NCI-H2029 treated with DMSO at 0.1 percent for 48 hours (cell line): ENCODE measurements at regions not wholly inside any gene's neighbourhood (a gene's known extent, or its start where the extent isn't known, plus 50 kb on each side); places are given as distances from the start of the nearest gene placed in this dataset.
"Not testable (repeated sequence)": the region's sequence is repeated elsewhere in the genome, so short reads cannot be mapped to it uniquely, and the experiment has no call there.

Source experiments
- DNase-seq: peaks from one replicate; lab custom pipeline; 2025; lab: John Stamatoyannopoulos, UW

- no peak for DNase-seq
Observed at GRCh38 chr18:78814766-78815165, 164.9 kb upstream of the SALL3 start.

DNA sequence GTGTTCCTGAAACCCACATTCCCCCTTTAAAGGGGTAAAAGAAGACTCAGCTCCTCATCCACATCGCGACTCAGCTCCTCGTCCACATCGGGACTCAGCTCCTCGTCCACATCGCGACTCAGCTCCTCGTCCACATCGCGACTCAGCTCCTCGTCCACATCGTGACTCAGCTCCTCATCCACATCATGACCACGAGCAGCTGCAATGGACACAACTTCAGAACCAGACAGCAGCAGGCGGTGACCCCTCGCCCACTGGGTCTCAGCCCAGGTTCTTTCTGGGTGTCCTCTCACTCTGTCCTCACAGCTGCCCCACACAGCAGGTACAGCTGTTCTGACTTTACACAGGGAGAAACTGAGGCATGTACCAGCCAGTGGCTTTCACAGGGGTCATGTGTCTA is 163.5 kb upstream of the SALL3 start:
- no peak for DNase-seq

GRCh38 chr18:78816916-78817315 is 162.7 kb upstream of the SALL3 start:
- DNase-seq = no peak

- DNase-seq = no peak
Observed at GRCh38 chr18:78818495-78818894, 161.1 kb upstream of the SALL3 start.

- no peak for DNase-seq
Observed at GRCh38 chr18:78818961-78819360, 160.7 kb upstream of the SALL3 start.

DNA sequence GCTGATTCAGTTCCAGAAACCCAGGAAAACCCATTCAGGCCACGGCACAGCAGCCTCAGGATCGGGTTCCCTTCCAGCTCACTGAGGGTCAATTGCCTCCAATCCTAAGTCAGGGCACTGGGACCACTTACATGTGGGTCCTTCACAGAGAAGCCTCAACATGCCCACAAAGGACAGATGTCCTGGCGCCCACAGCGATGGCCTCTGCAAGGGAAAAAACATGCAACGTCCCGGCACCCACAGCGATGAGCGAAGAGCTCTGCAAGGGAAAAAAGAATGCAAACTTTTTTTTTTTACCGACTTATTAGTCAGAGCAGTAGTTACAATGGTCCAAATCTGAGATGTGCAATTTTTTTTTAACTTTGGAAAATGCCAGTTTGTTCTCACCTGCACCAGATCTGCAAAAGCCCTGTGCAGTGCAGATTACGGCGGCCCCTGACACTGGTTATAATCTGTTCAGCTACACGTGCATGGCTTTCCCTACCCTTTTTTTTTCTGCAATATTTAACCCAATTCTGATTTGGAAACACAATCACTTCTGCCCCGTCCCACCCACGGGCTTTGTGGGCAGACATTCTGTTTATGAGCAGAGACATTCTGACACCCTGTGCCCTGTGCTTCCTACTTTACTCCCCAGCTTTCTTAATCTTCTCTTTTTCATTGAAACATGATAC is 159.3 kb upstream of the SALL3 start:
- DNase-seq = no peak

GRCh38 chr18:78821396-78821795 is 158.2 kb upstream of the SALL3 start:
- DNase-seq = no peak

GRCh38 chr18:78822171-78822948 is 157.3 kb upstream of the SALL3 start:
- DNase-seq = no peak

GRCh38 chr18:78822949-78823285 is 156.7 kb upstream of the SALL3 start:
- no peak for DNase-seq

DNA sequence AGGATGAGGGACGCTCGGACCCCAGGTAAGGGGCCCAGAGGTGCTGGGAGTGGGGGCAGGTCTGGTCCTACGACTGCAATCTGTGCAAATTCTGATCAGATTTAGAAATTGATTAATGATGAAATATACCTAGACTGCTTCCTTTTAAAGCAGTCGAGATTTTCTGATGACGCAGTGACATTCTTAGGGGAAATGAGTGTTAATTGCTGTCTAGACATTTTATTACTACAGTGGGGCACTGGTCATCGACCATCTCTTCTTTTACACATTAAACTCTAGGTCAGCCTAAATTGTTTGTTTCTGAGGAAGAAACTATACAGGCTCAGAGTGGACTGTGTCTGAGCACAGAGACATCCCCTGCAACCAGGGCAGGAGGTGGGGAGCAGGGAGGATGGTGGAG is 154.4 kb upstream of the SALL3 start:
- DNase-seq = no peak

GRCh38 chr18:78826631-78827030 is 153.0 kb upstream of the SALL3 start:
- DNase-seq = no peak

DNA sequence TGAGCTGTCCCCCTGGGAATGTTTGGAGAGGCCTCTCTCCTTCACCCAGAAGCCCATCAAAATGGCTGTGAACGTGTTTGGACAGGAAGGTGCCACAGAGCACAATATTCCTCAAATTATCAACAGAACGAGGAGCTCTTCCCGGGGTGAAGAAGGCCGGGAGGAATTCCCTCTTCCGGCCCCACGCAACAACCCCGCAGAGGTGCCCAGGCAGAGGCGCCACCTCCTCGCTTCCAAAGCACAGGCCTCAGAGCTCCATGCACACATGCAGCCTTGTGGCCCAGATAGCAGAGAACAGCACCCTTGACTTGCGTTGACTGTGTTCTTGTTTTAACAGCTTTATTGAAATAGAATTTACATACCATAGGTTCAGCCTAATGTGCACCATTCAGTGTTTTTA is 152.5 kb upstream of the SALL3 start:
- no peak for DNase-seq

DNA sequence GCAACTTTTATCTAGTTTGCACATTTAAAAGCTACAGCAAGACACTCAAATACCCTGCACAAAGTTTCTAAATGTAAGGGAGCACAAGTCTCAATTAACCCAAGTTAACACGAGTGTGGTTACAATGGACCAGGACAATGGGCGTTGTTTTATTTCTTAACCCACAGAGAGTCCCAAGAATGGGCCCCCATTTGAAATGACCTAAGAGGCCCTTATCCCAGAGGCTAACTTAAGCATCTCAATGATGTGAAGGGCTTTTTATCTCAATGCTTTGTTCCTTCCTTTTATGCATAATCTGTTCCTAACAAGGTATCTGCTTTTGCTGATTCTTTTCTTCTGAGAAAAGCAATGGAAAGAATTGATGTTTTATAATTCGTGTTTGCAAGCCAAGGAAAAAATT is 151.5 kb upstream of the SALL3 start:
- DNase-seq = no peak

GRCh38 chr18:78829026-78829425 is 150.6 kb upstream of the SALL3 start:
- not testable (repeated sequence) for DNase-seq

DNA sequence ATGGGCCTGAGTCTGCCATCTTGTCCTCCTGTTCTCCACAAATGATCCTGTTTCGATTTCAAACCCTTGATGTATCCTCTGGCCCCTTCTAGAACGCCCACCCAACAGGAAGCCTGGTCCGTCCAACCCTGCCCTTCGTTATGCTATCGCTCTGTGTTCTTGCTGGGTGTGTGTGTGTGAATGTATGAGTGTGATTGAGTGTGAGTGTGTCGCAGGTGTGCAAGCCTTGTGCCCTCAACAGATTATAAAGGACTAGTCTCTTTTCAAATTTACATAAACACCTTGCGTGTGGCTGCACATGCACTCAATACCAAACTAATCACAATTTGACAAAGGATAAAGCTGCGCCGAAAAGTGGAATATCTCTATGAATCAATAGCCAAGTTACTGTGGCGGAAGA is 149.5 kb upstream of the SALL3 start:
- no peak for DNase-seq

DNA sequence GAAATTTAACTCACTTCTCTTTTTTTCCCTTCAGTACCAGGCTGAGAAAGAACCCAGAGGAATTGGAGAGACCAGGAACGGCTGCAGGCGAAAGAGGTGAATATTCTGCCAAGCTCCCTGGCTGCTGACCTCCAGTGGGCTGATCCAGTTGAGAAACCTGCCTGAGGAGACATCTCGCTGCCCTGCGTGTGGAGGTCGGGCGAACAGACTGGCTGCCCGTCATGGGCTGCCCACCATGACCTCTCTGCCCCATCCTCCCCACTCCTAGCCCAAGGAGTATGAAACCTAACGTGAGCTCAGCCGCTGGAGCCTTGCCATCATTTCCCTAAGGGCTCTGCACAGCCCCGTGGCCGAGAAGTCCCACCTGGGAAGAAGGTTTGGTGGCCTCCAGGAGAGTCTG is 148.8 kb upstream of the SALL3 start:
- no peak for DNase-seq

DNA sequence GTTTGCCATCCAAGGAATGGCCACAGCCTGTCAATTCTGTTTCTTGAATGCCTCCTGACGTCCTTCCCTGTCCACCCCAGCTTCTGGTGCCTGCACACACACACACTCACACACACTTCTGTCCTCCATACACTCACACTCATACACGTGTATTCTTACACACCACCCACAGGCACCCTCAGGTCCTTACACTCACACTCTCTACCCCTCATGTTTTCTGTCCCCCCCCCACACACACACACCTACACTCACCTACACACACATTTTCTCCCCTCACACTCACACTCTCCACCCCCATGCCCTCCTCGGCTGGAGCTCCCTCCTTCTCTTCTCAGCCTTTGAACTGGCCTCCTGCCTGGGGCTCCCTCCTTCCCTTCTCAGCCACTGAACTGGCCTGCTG is 148.0 kb upstream of the SALL3 start:
- no peak for DNase-seq

GRCh38 chr18:78833833-78834232 is 145.8 kb upstream of the SALL3 start:
- DNase-seq = no peak

GRCh38 chr18:78836838-78837237 is 142.8 kb upstream of the SALL3 start:
- no peak for DNase-seq

DNA sequence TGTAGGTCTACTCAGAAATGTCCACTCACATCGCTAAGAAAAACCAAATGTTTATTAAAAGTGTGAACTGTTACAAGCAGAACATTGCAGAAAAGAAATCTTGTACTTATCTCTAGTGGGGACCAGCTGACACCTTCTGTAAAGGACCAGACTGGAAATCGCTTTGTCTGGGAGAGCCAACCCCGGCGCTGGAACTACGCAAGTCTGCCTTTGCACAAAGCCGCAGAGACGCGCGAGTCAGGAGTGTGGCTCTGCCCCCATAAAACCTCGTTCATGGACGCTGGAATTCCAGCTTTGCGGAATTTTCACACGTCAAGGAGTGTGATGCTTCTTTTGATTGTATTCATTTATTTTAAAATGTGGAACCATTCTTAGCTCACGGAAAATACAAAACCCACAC is 141.9 kb upstream of the SALL3 start:
- DNase-seq = no peak

DNA sequence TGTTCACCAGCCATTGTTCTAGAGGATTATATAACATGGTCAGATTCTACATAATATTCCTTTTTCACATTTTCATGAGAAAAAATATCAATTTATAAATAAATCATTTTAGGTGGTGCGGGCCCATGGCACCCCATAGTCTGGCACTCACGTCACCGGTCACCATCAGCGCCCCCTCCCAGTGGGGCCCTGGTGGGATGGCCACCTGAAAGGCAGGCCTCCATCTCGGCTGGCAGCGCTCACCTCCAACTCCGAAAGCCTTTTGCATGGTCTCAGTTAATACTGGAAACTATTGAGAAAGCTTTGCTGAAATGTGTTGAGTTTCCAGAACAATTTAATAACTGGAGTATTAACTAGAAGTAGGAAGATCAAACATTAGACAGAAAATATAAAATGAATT is 141.4 kb upstream of the SALL3 start:
- no peak for DNase-seq

DNA sequence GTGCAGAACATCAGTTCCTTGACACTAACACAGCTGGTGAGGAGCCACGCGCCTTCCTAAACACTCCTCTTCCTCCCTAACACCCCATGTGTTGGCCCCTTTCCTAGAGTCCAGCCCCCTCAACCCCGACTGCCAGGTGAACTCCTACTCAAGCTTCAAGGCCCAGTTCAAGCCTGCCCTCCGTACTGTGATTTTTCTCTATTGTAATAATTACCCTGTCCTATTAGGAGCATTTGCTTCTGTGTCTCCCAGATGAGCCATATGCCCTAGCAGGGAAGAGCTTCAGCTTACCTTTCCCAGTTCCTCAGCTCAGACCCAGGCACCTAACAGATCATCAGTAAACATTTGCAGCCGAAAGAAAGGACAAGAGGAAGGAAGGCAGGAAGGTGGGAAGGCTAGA is 130.6 kb upstream of the SALL3 start:
- DNase-seq = no peak

GRCh38 chr18:78849458-78849857 is 130.2 kb upstream of the SALL3 start:
- no peak for DNase-seq

GRCh38 chr18:78853341-78853740 is 126.3 kb upstream of the SALL3 start:
- no peak for DNase-seq
